Right lobe of liver (tissue), 6 donors: ENCODE measurements at regions not wholly inside any gene's neighbourhood (a gene's known extent, or its start where the extent isn't known, plus 50 kb on each side); places are given as distances from the start of the nearest gene placed in this dataset.

ENCODE experiments used
- ATAC-seq, 4 donors: fragments of 200-7000 bp; cut with Tn5 transposase; one replicate each; pipeline ENCODE4 v1.9.1; 2020; ENCODE audit warnings: mild to moderate bottlenecking in 4 of 4, moderate library complexity in 4 of 4
- DNase-seq, 3 donors: peaks; one replicate each; pipeline ENCODE4 v3.0.0-alpha.2; 2020
- H3K27ac ChIP-seq, 3 donors: fragments of 200-600 bp; one replicate each; pipeline ENCODE4 v1.8.0; 2022
- H3K27me3 ChIP-seq, 2 donors: fragments of 200-600 bp; one replicate each; pipeline ENCODE4 v1.8.0; 2022
- H3K36me3 ChIP-seq, 4 donors: fragments of 200-600 bp; sonication (generic) in 1 of 4; one replicate each; pipeline versions ENCODE4 v1.5.1 to v1.8.0; 2017 to 2022; ENCODE audit warnings: control low read depth in 1 of 4
- H3K4me1 ChIP-seq, 4 donors: fragments of 200-600 bp; sonication (generic) in 1 of 4; one replicate each; pipeline versions ENCODE4 v1.5.1 to v1.8.0; 2017 to 2022; ENCODE audit warnings: control low read depth in 1 of 4
- H3K4me3 ChIP-seq, 3 donors: fragments of 200-600 bp; one replicate each; pipeline ENCODE4 v1.8.0; 2022
- H3K9me3 ChIP-seq, 4 donors: fragments of 200-600 bp; sonication (generic) in 1 of 4; one replicate each; pipeline versions ENCODE4 v1.5.1 to v1.8.0; 2017 to 2022; ENCODE audit warnings: control low read depth in 1 of 4
- CTCF ChIP-seq, 4 donors: fragments of 200-600 bp in 3 of 4; fragments of 450-650 bp in 1 of 4; IDR thresholded peaks; one replicate each; pipeline versions ENCODE4 v1.5.1 to v1.8.0; 2016 to 2022; ENCODE audit warnings: antibody characterized with exemption in 4 of 4, mild to moderate bottlenecking in 2 of 4
- POLR2A ChIP-seq: fragments of 450-650 bp; IDR thresholded peaks from one replicate; pipeline ENCODE4 v1.6.1; 2017; ENCODE audit warnings: antibody characterized with exemption, mild to moderate bottlenecking
- WGBS: methylation state at CpG from one replicate; pipeline ENCODE4 v1.1.6; 2018; ENCODE audit warnings: low coverage, low lambda C conversion rate; ENCODE audit not compliant: insufficient coverage; ENCODE audit errors: missing lambda C conversion rate; 5-methylcytosine and 5-hydroxymethylcytosine counted together
- intact Hi-C, 2 donors: fragments of 100-400 bp; cut with DNase I; formaldehyde crosslinking; loops; one replicate each; pipeline versions ENCODE4 v1.11.2 to v1.14.1; 2022
- donor health status: DM: no; HTN: yes; CAD: no.
- donor health status: DM: no; HTN: no; CAD: no.
- donor health status: DM: no; HTN: no; CAD: no.
- donor health status: DM: no; HTN: yes; CAD: no.
- donor health status: DM: no; HTN: yes; CAD: no.

GRCh38 chr3:78344918-78345317 lies 1305.0 kb downstream of the ROBO2 start:
- no peak for ATAC-seq
- no peak overlapping the region for H3K4me3 ChIP-seq
- H3K27ac ChIP-seq = no peak overlapping the region
- no peak for DNase-seq
- no peak for TF ChIP-seq CTCF (IDR thresholded peaks at IDR 0.05)
- TF ChIP-seq POLR2A = no peak
- no peaks in the 10 kb centered on the region for H3K9me3 ChIP-seq
- intact Hi-C loops = no loop called here
- no peaks in the 10 kb centered on the region for H3K4me1 ChIP-seq
- H3K27me3 ChIP-seq = no peaks in the 10 kb centered on the region
- no peaks in the 10 kb centered on the region for H3K36me3 ChIP-seq
- WGBS = 62% methylated on average over 6 of the region's 6 CpGs

GRCh38 chr3:78347176-78347575 lies 1307.3 kb downstream of the ROBO2 start:
- DNase-seq = no peak
- intact Hi-C loops = no loop called here
- ATAC-seq = no peak
- Histone ChIP-seq H3K27me3 (no peaks in the 10 kb centered on the region), H3K27ac (no peak overlapping the region), H3K4me3 (no peak overlapping the region), H3K4me1 (no peaks in the 10 kb centered on the region), H3K36me3 (no peaks in the 10 kb centered on the region), H3K9me3 (no peaks in the 10 kb centered on the region)
- no peak for TF ChIP-seq POLR2A
- no peak for TF ChIP-seq CTCF (IDR thresholded peaks at IDR 0.05)
- 42% methylated on average over 2 of the region's 2 CpGs for WGBS

- ATAC-seq = no peak
- no peak overlapping the region for H3K27ac ChIP-seq
- H3K9me3 ChIP-seq = no peaks in the 10 kb centered on the region
- no peak for DNase-seq
- 59% methylated on average over 3 of the region's 3 CpGs for WGBS
- no peaks in the 10 kb centered on the region for H3K36me3 ChIP-seq
- no peaks in the 10 kb centered on the region for H3K27me3 ChIP-seq
- TF ChIP-seq POLR2A (no peak), CTCF (IDR thresholded peaks at IDR 0.05) (no peak)
- no peaks in the 10 kb centered on the region for H3K4me1 ChIP-seq
- intact Hi-C loops = no loop called here
- no peak overlapping the region for H3K4me3 ChIP-seq
These were observed 1308.8 kb downstream of the ROBO2 start for GRCh38 chr3:78348664-78349063.

- Histone ChIP-seq H3K27ac (no peak overlapping the region), H3K27me3 (no peaks in the 10 kb centered on the region), H3K36me3 (no peaks in the 10 kb centered on the region), H3K9me3 (no peaks in the 10 kb centered on the region), H3K4me3 (no peak overlapping the region), H3K4me1 (no peaks in the 10 kb centered on the region)
- TF ChIP-seq POLR2A (no peak), CTCF (IDR thresholded peaks at IDR 0.05) (no peak)
- intact Hi-C loops = no loop called here
- ATAC-seq (no peak), DNase-seq (no peak)
- 82% methylated on average over 2 of the region's 2 CpGs for WGBS
These were observed 1309.7 kb downstream of the ROBO2 start for GRCh38 chr3:78349571-78349970.

GRCh38 chr3:78351334-78351733 lies 1311.4 kb downstream of the ROBO2 start:
- Histone ChIP-seq H3K27ac (no peak overlapping the region), H3K27me3 (no peaks in the 10 kb centered on the region), H3K4me1 (no peaks in the 10 kb centered on the region), H3K4me3 (no peak overlapping the region), H3K36me3 (no peaks in the 10 kb centered on the region), H3K9me3 (no peaks in the 10 kb centered on the region)
- DNase-seq (no peak), ATAC-seq (no peak)
- 49% methylated on average over 3 of the region's 3 CpGs for WGBS
- TF ChIP-seq POLR2A = no peak
- TF ChIP-seq CTCF (IDR thresholded peaks at IDR 0.05) = no peak
- intact Hi-C loops = no loop called here
